Spleen (tissue), 7 donors: ENCODE measurements at regions not wholly inside any gene's neighbourhood (a gene's known extent, or its start where the extent isn't known, plus 50 kb on each side); places are given as distances from the start of the nearest gene placed in this dataset.

ENCODE experiments used
- CTCF ChIP-seq, 11 experiments: fragments of 200-600 bp in 7 of 11; fragments of 450-650 bp in 4 of 11; sonication (generic) in 4 of 11; IDR thresholded peaks in 8 of 11; conservative IDR thresholded peaks in 3 of 11; 1 replicate in 7 of 11; 2 replicates in 4 of 11; pipeline versions ENCODE4 v1.4.0 to v1.8.0; 2016 to 2021; ENCODE audit warnings: antibody characterized with exemption in 11 of 11, inconsistent platforms in 4 of 11, mild to moderate bottlenecking in 1 of 11
- POLR2A ChIP-seq, 3 donors: fragments of 450-650 bp; IDR thresholded peaks; one replicate each; pipeline ENCODE4 v1.5.1; 2017; ENCODE audit warnings: antibody characterized with exemption in 3 of 3, mild to moderate bottlenecking in 1 of 3
- POLR2AphosphoS5 ChIP-seq, 3 donors: sonication (generic); formaldehyde crosslinking; IDR thresholded peaks; one replicate each; pipeline ENCODE4 v1.5.1; 2017; ENCODE audit warnings: antibody characterized with exemption in 3 of 3
- donor health status: DM: no; HTN: no; CAD: no; lungs with moderate emphysema.
- donor health status: DM: no; HTN: no; CAD: no.
- donor health status: DM: no; HTN: no; CAD: no.

GRCh38 chr2:105519516-105519915, 120.7 kb upstream of the FHL2 start:
- TF ChIP-seq CTCF (IDR thresholded peaks at IDR 0.05 in 8 of 11, conservative IDR thresholded peaks at IDR 0.05 in 3 of 11) (no peak), POLR2A (IDR thresholded peaks at IDR 0.05) (no peak), POLR2AphosphoS5 (IDR thresholded peaks at IDR 0.05) (no peak)
